T-helper 1 cell treated with Interleukin-12 subunit alpha and Interleukin-12 subunit beta and Interleukin-4 antibody, amounts not matched to agents 30 ng/mL and 1 ng/mL, for 36 hours (primary cell): ENCODE measurements at regions not wholly inside any gene's neighbourhood (a gene's known extent, or its start where the extent isn't known, plus 50 kb on each side); places are given as distances from the start of the nearest gene placed in this dataset.
"Not testable (repeated sequence)": the region's sequence is repeated elsewhere in the genome, so short reads cannot be mapped to it uniquely, and the experiment has no call there.

ENCODE experiments used
- intact Hi-C: fragments of 100-400 bp; cut with micrococcal nuclease; formaldehyde crosslinking; loops from one replicate; pipeline ENCODE4 v1.15.1; 2024

- intact Hi-C loops: no loop called here
These were observed 156.2 kb downstream of the CYB561 start for GRCh38 chr17:63289931-63290330.

GRCh38 chr17:63290351-63290750 lies 155.8 kb downstream of the CYB561 start:
- intact Hi-C loops: no loop called here

GRCh38 chr17:63290784-63291183 lies 155.3 kb downstream of the CYB561 start:
- intact Hi-C loops: no loop called here

- intact Hi-C loops: no loop called here
These were observed 154.8 kb downstream of the CYB561 start for GRCh38 chr17:63291258-63291657.

GRCh38 chr17:63292421-63292820 lies 153.7 kb downstream of the CYB561 start:
- intact Hi-C loops: no loop called here

GRCh38 chr17:63293323-63294075 lies 152.6 kb downstream of the CYB561 start:
- intact Hi-C loops: no loop called here

GRCh38 chr17:63294776-63295175 lies 151.3 kb downstream of the CYB561 start:
- intact Hi-C loops: no loop called here

GRCh38 chr17:63295288-63295687 lies 150.8 kb downstream of the CYB561 start:
- intact Hi-C loops: no loop called here

- intact Hi-C loops: no loop called here
These were observed 150.1 kb downstream of the CYB561 start for GRCh38 chr17:63295839-63296590.

- intact Hi-C loops: not testable (repeated sequence)
These were observed 147.2 kb downstream of the CYB561 start for GRCh38 chr17:63298916-63299315.

GRCh38 chr17:63304704-63305261 lies 141.3 kb downstream of the CYB561 start:
- intact Hi-C loops: no loop called here

GRCh38 chr17:63305857-63306256 lies 140.2 kb downstream of the CYB561 start:
- intact Hi-C loops: no loop called here

GRCh38 chr17:63306855-63307254 lies 139.3 kb downstream of the CYB561 start:
- intact Hi-C loops: no loop called here

- intact Hi-C loops: no loop called here
These were observed 137.8 kb downstream of the CYB561 start for GRCh38 chr17:63308272-63308671.

GRCh38 chr17:63309021-63309420 lies 137.1 kb downstream of the CYB561 start:
- intact Hi-C loops: no loop called here

GRCh38 chr17:63311416-63311937 lies 134.6 kb downstream of the CYB561 start:
- intact Hi-C loops: no loop called here

- intact Hi-C loops: no loop called here
These were observed 131.3 kb downstream of the CYB561 start for GRCh38 chr17:63314761-63315160.

- intact Hi-C loops: no loop called here
These were observed 130.0 kb downstream of the CYB561 start for GRCh38 chr17:63316100-63316499.

- intact Hi-C loops: no loop called here
These were observed 128.8 kb downstream of the CYB561 start for GRCh38 chr17:63317166-63317840.

GRCh38 chr17:63325808-63326207 lies 120.3 kb downstream of the CYB561 start:
- intact Hi-C loops: no loop called here

- intact Hi-C loops: no loop called here
These were observed 116.2 kb downstream of the CYB561 start for GRCh38 chr17:63329876-63330275.
